Tibial artery (tissue), 4 donors: ENCODE measurements at regions not wholly inside any gene's neighbourhood (a gene's known extent, or its start where the extent isn't known, plus 50 kb on each side); places are given as distances from the start of the nearest gene placed in this dataset.

Source experiments
- DNase-seq, 2 donors: peaks; one replicate each; pipeline ENCODE4 v3.0.0-alpha.2; 2019
- H3K27ac ChIP-seq, 2 donors: fragments of 200-600 bp; sonication (generic) in 1 of 2; 1 replicate in 1 of 2; 2 replicates in 1 of 2; pipeline ENCODE4 v1.5.1; 2018 to 2019; ENCODE audit warnings: mild to moderate bottlenecking in 1 of 2
- H3K27me3 ChIP-seq, 2 donors: fragments of 200-600 bp; sonication (generic) in 1 of 2; one replicate each; pipeline versions ENCODE4 v1.5.1 to v1.6.0; 2016 to 2019
- H3K36me3 ChIP-seq, 3 donors: fragments of 200-600 bp; sonication (generic) in 2 of 3; one replicate each; pipeline ENCODE4 v1.5.1; 2016 to 2019; ENCODE audit warnings: mild to moderate bottlenecking in 2 of 3
- H3K4me1 ChIP-seq, 4 donors: fragments of 200-600 bp; sonication (generic) in 2 of 4; 1 replicate in 3 of 4; 2 replicates in 1 of 4; pipeline ENCODE4 v1.5.1; 2016 to 2019
- H3K4me3 ChIP-seq, 2 donors: fragments of 200-600 bp; sonication (generic) in 1 of 2; 1 replicate in 1 of 2; 2 replicates in 1 of 2; pipeline ENCODE4 v1.5.1; 2018 to 2019; ENCODE audit warnings: mild to moderate bottlenecking in 2 of 2
- H3K9me3 ChIP-seq, 3 donors: fragments of 200-600 bp; sonication (generic) in 1 of 3; one replicate each; pipeline ENCODE4 v1.5.1; 2016 to 2019
- intact Hi-C: fragments of 100-400 bp; cut with DNase I; formaldehyde crosslinking; loops from one replicate; pipeline ENCODE4 v1.15.0; 2023; ENCODE audit warnings: low total_unique reads
- TF ChIP-seq, protein P1 (sequence below), 2 experiments: fragments of 200-600 bp in 1 of 2; fragments of 450-650 bp in 1 of 2; IDR thresholded peaks; one replicate each; pipeline ENCODE4 v1.5.1; 2017 to 2019; ENCODE audit warnings: antibody characterized with exemption in 2 of 2, mild to moderate bottlenecking in 1 of 2, moderate library complexity in 1 of 2

DNA sequence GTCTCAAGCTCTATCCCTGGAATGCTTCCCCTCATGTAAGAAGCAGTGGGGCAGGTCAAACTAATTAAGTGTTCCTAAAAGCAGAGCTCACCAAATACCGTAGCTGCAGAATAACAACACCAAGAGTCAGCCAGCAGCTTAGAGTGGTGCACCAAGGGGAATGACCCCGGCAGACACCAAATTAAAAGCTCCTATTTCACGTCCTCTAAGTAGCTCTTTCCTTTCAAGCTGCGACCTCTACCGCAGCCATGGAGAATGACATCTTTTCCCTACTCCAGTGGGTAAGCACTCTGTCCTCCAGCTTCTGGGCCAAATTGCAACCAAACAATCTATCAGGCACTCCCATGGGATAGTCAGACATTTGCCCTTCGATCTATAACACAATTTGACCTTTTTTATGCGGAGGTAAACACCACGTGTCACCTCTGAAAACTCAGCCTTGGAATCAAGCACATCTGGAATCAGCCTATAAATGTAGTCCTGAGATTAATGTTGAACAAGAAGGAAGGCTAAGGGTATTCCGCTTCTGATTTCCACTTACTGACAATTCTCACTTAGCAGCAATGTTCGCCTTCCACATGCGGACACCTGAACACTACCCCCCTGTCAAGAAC lies 67.6 kb upstream of the CDKN3 start:
- Histone ChIP-seq H3K4me1 (peaks cover 0 to 4% (median 0%) of the 10 kb centered on the region in 4 donors), H3K4me3 (no peak overlapping the region), H3K9me3 (no peaks in the 10 kb centered on the region), H3K36me3 (no peaks in the 10 kb centered on the region), H3K27ac (no peak overlapping the region), H3K27me3 (no peaks in the 10 kb centered on the region)
- TF ChIP-seq, protein P1, sequence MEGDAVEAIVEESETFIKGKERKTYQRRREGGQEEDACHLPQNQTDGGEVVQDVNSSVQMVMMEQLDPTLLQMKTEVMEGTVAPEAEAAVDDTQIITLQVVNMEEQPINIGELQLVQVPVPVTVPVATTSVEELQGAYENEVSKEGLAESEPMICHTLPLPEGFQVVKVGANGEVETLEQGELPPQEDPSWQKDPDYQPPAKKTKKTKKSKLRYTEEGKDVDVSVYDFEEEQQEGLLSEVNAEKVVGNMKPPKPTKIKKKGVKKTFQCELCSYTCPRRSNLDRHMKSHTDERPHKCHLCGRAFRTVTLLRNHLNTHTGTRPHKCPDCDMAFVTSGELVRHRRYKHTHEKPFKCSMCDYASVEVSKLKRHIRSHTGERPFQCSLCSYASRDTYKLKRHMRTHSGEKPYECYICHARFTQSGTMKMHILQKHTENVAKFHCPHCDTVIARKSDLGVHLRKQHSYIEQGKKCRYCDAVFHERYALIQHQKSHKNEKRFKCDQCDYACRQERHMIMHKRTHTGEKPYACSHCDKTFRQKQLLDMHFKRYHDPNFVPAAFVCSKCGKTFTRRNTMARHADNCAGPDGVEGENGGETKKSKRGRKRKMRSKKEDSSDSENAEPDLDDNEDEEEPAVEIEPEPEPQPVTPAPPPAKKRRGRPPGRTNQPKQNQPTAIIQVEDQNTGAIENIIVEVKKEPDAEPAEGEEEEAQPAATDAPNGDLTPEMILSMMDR (IDR thresholded peaks at IDR 0.05): peak; percentile 52 to 55
- intact Hi-C loops: no loop called here
- peak in 1 of 2 donors; percentile 57 for DNase-seq

GRCh38 chr14:54330876-54331275 lies 65.9 kb upstream of the CDKN3 start:
- intact Hi-C loops: no loop called here
- TF ChIP-seq, protein P1 (IDR thresholded peaks at IDR 0.05): no peak
- Histone ChIP-seq H3K4me3 (no peak overlapping the region), H3K4me1 (peaks cover 0 to 4% (median 0%) of the 10 kb centered on the region in 4 donors), H3K27me3 (no peaks in the 10 kb centered on the region), H3K27ac (no peak overlapping the region), H3K9me3 (no peaks in the 10 kb centered on the region), H3K36me3 (no peaks in the 10 kb centered on the region)
- DNase-seq: no peak

- TF ChIP-seq, protein P1 (IDR thresholded peaks at IDR 0.05): no peak
- no peak for DNase-seq
- Histone ChIP-seq H3K4me1 (peaks cover 0 to 4% (median 0%) of the 10 kb centered on the region in 4 donors), H3K27me3 (no peaks in the 10 kb centered on the region), H3K36me3 (no peaks in the 10 kb centered on the region), H3K9me3 (no peaks in the 10 kb centered on the region), H3K27ac (no peak overlapping the region), H3K4me3 (no peak overlapping the region)
- intact Hi-C loops: no loop called here
Observed at GRCh38 chr14:54331516-54331915, 65.3 kb upstream of the CDKN3 start.

DNA sequence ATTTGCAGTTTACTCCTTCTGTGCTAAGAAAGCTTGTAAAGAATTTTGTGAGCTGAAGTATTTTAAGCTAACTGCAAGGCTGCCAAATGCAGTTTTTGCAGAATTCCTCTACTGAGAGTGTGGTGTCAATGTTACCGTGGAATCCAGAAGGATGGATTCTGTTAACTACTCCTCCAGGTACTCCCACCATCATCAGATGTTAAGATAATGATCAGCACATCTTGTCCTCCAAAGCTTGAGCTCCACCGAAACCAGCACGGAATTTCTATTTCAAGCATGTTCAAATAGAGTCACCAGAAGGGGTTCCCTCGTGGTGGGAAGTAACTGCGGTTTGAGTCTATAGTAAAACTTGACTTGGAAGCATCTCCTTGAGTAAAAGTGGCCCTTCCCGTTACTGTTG lies 64.3 kb upstream of the CDKN3 start:
- DNase-seq: no peak
- intact Hi-C loops: no loop called here

DNA sequence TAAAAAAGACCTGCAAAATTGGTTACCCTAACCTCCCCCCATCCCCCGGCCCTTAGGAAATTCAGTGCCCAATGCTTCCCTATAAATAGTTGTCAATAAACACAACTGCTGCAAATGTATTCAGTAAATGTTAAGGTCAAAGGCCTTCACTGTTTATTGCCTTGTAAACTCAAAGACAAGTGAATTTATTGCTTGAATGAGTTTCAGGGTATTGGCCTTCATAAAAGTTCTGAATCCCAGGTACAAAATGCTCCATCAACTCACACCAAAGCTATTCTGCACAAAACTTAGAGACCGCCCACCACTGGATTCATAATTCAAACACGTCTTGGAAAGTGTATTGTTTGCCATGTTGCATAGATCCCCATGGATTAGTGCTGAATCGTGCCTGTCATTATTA lies 63.3 kb upstream of the CDKN3 start:
- Histone ChIP-seq H3K4me1 (peaks cover 0 to 4% (median 0%) of the 10 kb centered on the region in 4 donors), H3K27me3 (no peaks in the 10 kb centered on the region), H3K27ac (no peak overlapping the region), H3K9me3 (no peaks in the 10 kb centered on the region), H3K36me3 (no peaks in the 10 kb centered on the region), H3K4me3 (no peak overlapping the region)
- intact Hi-C loops: no loop called here
- TF ChIP-seq, protein P1 (IDR thresholded peaks at IDR 0.05): no peak
- no peak for DNase-seq

More for the DNA sequence above, 64.3 kb upstream of the CDKN3 start:
- Histone ChIP-seq H3K27ac (no peak overlapping the region), H3K27me3 (no peaks in the 10 kb centered on the region), H3K4me3 (no peak overlapping the region), H3K4me1 (peaks cover 0 to 4% (median 0%) of the 10 kb centered on the region in 4 donors), H3K9me3 (no peaks in the 10 kb centered on the region), H3K36me3 (no peaks in the 10 kb centered on the region)
- TF ChIP-seq, protein P1 (IDR thresholded peaks at IDR 0.05): no peak
